ENCODE measurements at regions not wholly inside any gene's neighbourhood (a gene's known extent, or its start where the extent isn't known, plus 50 kb on each side); places are given as distances from the start of the nearest gene placed in this dataset.

DNA sequence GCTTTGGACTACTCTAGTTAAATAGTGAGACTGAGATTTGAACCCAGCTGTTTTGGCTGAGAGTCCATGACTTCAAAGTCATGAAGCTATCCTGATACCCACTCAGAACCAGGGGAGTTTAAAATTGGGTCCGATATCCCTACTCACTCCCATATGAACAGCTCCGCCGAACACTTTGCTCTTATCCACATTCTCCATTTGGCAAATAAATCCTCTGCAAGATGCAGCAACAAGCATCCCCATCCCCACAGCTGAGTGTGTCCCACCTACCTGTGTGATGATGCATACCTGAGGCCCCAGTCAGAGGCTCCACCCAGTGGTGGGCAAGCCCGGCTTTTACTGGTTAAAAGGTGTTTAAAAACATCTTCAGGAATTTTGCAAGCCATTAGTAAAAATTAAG lies 108.3 kb upstream of the SLC24A3 start:
- TF ChIP-seq POLR2A (IDR thresholded peaks at IDR 0.05) (no peak), POLR2AphosphoS5 (IDR thresholded peaks at IDR 0.05) (no peak)
- TF ChIP-seq, protein P1, sequence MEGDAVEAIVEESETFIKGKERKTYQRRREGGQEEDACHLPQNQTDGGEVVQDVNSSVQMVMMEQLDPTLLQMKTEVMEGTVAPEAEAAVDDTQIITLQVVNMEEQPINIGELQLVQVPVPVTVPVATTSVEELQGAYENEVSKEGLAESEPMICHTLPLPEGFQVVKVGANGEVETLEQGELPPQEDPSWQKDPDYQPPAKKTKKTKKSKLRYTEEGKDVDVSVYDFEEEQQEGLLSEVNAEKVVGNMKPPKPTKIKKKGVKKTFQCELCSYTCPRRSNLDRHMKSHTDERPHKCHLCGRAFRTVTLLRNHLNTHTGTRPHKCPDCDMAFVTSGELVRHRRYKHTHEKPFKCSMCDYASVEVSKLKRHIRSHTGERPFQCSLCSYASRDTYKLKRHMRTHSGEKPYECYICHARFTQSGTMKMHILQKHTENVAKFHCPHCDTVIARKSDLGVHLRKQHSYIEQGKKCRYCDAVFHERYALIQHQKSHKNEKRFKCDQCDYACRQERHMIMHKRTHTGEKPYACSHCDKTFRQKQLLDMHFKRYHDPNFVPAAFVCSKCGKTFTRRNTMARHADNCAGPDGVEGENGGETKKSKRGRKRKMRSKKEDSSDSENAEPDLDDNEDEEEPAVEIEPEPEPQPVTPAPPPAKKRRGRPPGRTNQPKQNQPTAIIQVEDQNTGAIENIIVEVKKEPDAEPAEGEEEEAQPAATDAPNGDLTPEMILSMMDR (IDR thresholded peaks at IDR 0.05): no peak

Data from breast epithelium (tissue), 3 donors.